Heart left ventricle (tissue), 16 donors: ENCODE measurements at regions not wholly inside any gene's neighbourhood (a gene's known extent, or its start where the extent isn't known, plus 50 kb on each side); places are given as distances from the start of the nearest gene placed in this dataset.

ENCODE experiments used
- ATAC-seq, 4 donors: fragments of 200-7000 bp; cut with Tn5 transposase; one replicate each; pipeline ENCODE4 v1.9.1; 2020 to 2022; ENCODE audit warnings: moderate library complexity in 4 of 4, mild to moderate bottlenecking in 3 of 4, moderate number of reproducible peaks in 1 of 4
- DNase-seq, 5 donors: peaks; one replicate each; pipeline ENCODE4 v3.0.0-alpha.2; 2020
- H3K27ac ChIP-seq, 12 donors: fragments of 200-600 bp; sonication (generic) in 4 of 12; one replicate each; pipeline versions ENCODE4 v1.5.0 to v1.8.0; 2016 to 2022; ENCODE audit warnings: mild to moderate bottlenecking in 2 of 12
- H3K27me3 ChIP-seq, 9 donors: fragments of 200-600 bp; sonication (generic) in 2 of 9; one replicate each; pipeline versions ENCODE4 v1.5.1 to v1.8.0; 2016 to 2022; ENCODE audit warnings: mild to moderate bottlenecking in 3 of 9
- H3K36me3 ChIP-seq, 9 donors: fragments of 200-600 bp; sonication (generic) in 2 of 9; one replicate each; pipeline versions ENCODE4 v1.5.0 to v1.8.0; 2018 to 2022; ENCODE audit warnings: mild to moderate bottlenecking in 2 of 9
- H3K4me1 ChIP-seq, 12 donors: fragments of 200-600 bp; sonication (generic) in 4 of 12; one replicate each; pipeline versions ENCODE4 v1.5.0 to v1.8.0; 2016 to 2022; ENCODE audit warnings: mild to moderate bottlenecking in 3 of 12
- H3K4me3 ChIP-seq, 12 donors: fragments of 200-600 bp; sonication (generic) in 4 of 12; one replicate each; pipeline versions ENCODE4 v1.5.0 to v1.8.0; 2017 to 2022; ENCODE audit warnings: mild to moderate bottlenecking in 9 of 12, moderate library complexity in 4 of 12
- H3K9me3 ChIP-seq, 12 donors: fragments of 200-600 bp; sonication (generic) in 4 of 12; one replicate each; pipeline versions ENCODE4 v1.5.0 to v1.8.0; 2016 to 2022; ENCODE audit warnings: mild to moderate bottlenecking in 1 of 12
- CTCF ChIP-seq, 12 donors: fragments of 200-600 bp; sonication (generic) in 4 of 12; IDR thresholded peaks; one replicate each; pipeline versions ENCODE4 v1.5.0 to v1.8.0; 2018 to 2022; ENCODE audit warnings: antibody characterized with exemption in 12 of 12, mild to moderate bottlenecking in 5 of 12
- POLR2A ChIP-seq, 2 donors: fragments of 450-650 bp; IDR thresholded peaks; one replicate each; pipeline ENCODE4 v1.6.1; 2017; ENCODE audit warnings: antibody characterized with exemption in 2 of 2, mild to moderate bottlenecking in 2 of 2, moderate library complexity in 2 of 2
- WGBS, 4 donors: extraction: QIAGEN DNeasy Blood & Tissue Kit in 2 of 4; methylation state at CpG; one replicate each; pipeline versions ENCODE4 v1.1.5 to v1.1.7; 2013 to 2018; 5-methylcytosine and 5-hydroxymethylcytosine counted together
- intact Hi-C, 10 donors: fragments of 100-400 bp; cut with DNase I; formaldehyde crosslinking; loops; one replicate each; pipeline versions ENCODE4 v1.11.1 to v1.14.2; 2022
- donor health status: ischemic (EF 13 %, LVEDD 7.1; RV severe dilation, severe dysfunction).
- donor health status: healthy with polysubstance abuse.
- donor health status: DM: no; HTN: yes; CAD: no.
- donor health status: DM: no; HTN: no; CAD: no.
- donor health status: ischemic (EF 25% LVEDD 6.9; RV normal size, moderate dysfunction).
- donor health status: ischemic (EF 25% LVEDD 5.7; RV mildly dilated, moderate dysfunction).
- donor health status: healthy.
- donor health status: DM: yes; HTN: yes; CAD: no.
- donor health status: ischemic (EF 35%, LVEDD 5.7; RV mildly dilated, moderate dysfunction).
- donor health status: nonischemic (EF 11% LVEDD 7.7; RV severe dilation, severe dysfunction).
- donor health status: DM: yes; HTN: yes; CAD: no.
- donor health status: PGD.
- donor health status: ischemic (EF 29% LVEDD 5.4; RV normal size, mild dysfunction).
- donor health status: nonischemic (EF 23%, LVEDD 6.1; RV moderate dilation, normal function).

- DNase-seq = no peak
- no peaks in the 10 kb centered on the region for H3K4me1 ChIP-seq
- 61 to 83% (median 71%) methylated on average over 1 of the region's 1 CpG for WGBS, 4 donors
- TF ChIP-seq CTCF (IDR thresholded peaks at IDR 0.05) (no peak), POLR2A (IDR thresholded peaks at IDR 0.05) (no peak)
- no peaks in the 10 kb centered on the region for H3K36me3 ChIP-seq
- no peak for ATAC-seq
- intact Hi-C loops = no loop called here
- no peak overlapping the region for H3K4me3 ChIP-seq
- H3K27me3 ChIP-seq = no peaks in the 10 kb centered on the region
- H3K9me3 ChIP-seq = peaks cover 0 to 14% (median 0%) of the 10 kb centered on the region in 12 donors
- no peak overlapping the region for H3K27ac ChIP-seq
These were observed 153.2 kb downstream of the AASDH start for GRCh38 chr4:56234098-56234497.

- no peak for DNase-seq
- Histone ChIP-seq H3K27ac (no peak overlapping the region), H3K4me3 (no peak overlapping the region), H3K36me3 (no peaks in the 10 kb centered on the region), H3K9me3 (peaks cover 0 to 14% (median 0%) of the 10 kb centered on the region in 12 donors), H3K27me3 (no peaks in the 10 kb centered on the region), H3K4me1 (no peaks in the 10 kb centered on the region)
- intact Hi-C loops = no loop called here
- no peak for ATAC-seq
- TF ChIP-seq CTCF (IDR thresholded peaks at IDR 0.05) (no peak), POLR2A (IDR thresholded peaks at IDR 0.05) (no peak)
- 71 to 99% (median 83%) methylated on average over 3 of the region's 3 CpGs for WGBS, 4 donors
These were observed 155.9 kb downstream of the AASDH start for GRCh38 chr4:56231410-56231809.

- H3K4me1 ChIP-seq = no peaks in the 10 kb centered on the region
- WGBS, 4 donors = 0 to 37% (median 16%) methylated on average over 1 of the region's 1 CpG
- TF ChIP-seq CTCF (IDR thresholded peaks at IDR 0.05) (no peak), POLR2A (IDR thresholded peaks at IDR 0.05) (no peak)
- H3K4me3 ChIP-seq = no peak overlapping the region
- intact Hi-C loops = no loop called here
- peaks cover 0 to 14% (median 0%) of the 10 kb centered on the region in 12 donors for H3K9me3 ChIP-seq
- no peak overlapping the region for H3K27ac ChIP-seq
- no peaks in the 10 kb centered on the region for H3K27me3 ChIP-seq
- no peak for ATAC-seq
- no peak for DNase-seq
- H3K36me3 ChIP-seq = no peaks in the 10 kb centered on the region
These were observed 157.3 kb downstream of the AASDH start for GRCh38 chr4:56229947-56230346.

- H3K27ac ChIP-seq = no peak overlapping the region
- WGBS, 4 donors = 84 to 92% (median 89%) methylated on average over 6 of the region's 6 CpGs
- no peak overlapping the region for H3K4me3 ChIP-seq
- TF ChIP-seq CTCF (IDR thresholded peaks at IDR 0.05) (no peak), POLR2A (IDR thresholded peaks at IDR 0.05) (no peak)
- peaks cover 0 to 12% (median 0%) of the 10 kb centered on the region in 12 donors for H3K9me3 ChIP-seq
- H3K27me3 ChIP-seq = no peaks in the 10 kb centered on the region
- H3K36me3 ChIP-seq = no peaks in the 10 kb centered on the region
- intact Hi-C loops = no loop called here
- H3K4me1 ChIP-seq = no peaks in the 10 kb centered on the region
- ATAC-seq = no peak
- DNase-seq = no peak
These were observed 159.9 kb downstream of the AASDH start for GRCh38 chr4:56227301-56227835.
